ENCODE measurements at regions not wholly inside any gene's neighbourhood (a gene's known extent, or its start where the extent isn't known, plus 50 kb on each side); places are given as distances from the start of the nearest gene placed in this dataset.

GRCh38 chr5:142211918-142212317 lies 103.3 kb downstream of the NDFIP1 start:
- H3K9me3 ChIP-seq (ENCODE audit: insufficient read depth, low read depth, low read length): no peaks in the 10 kb centered on the region
- no peak for FAIRE-seq
- no peaks in the 10 kb centered on the region for H3K36me3 ChIP-seq (ENCODE audit: insufficient read depth, low read length)
- H3K4me1 Mint-ChIP-seq (ENCODE audit: low read depth, unreplicated experiment): peaks cover 11% of the 10 kb centered on the region
- H3K4me3 Mint-ChIP-seq (ENCODE audit: unreplicated experiment): no peak overlapping the region
- H3K79me2 ChIP-seq (ENCODE audit: insufficient read depth, low read length): no peaks in the 10 kb centered on the region
- H3K27ac ChIP-seq (ENCODE audit: low read depth, low read length): no peak overlapping the region
- H3K9me3 Mint-ChIP-seq (ENCODE audit: unreplicated experiment): no peaks in the 10 kb centered on the region
- H3K9ac ChIP-seq (ENCODE audit: low read length): no peak overlapping the region
- H4K20me1 ChIP-seq (ENCODE audit: insufficient read depth, low read length): peaks cover 4% of the 10 kb centered on the region
- DNase-seq (ENCODE audit: low read depth): no peak
- peaks cover 20% of the 10 kb centered on the region for H3K27me3 Mint-ChIP-seq (ENCODE audit: low read depth, unreplicated experiment)
- no peak overlapping the region for H3K27ac Mint-ChIP-seq (ENCODE audit: unreplicated experiment)
- H3K4me1 ChIP-seq (ENCODE audit: insufficient read depth, low read length): peaks cover 13% of the 10 kb centered on the region
- peaks cover 2% of the 10 kb centered on the region for H3K27me3 ChIP-seq (ENCODE audit: insufficient read depth, low read length)
- H3K36me3 Mint-ChIP-seq (ENCODE audit: low read depth, unreplicated experiment): no peaks in the 10 kb centered on the region
- H2AFZ ChIP-seq (ENCODE audit: low read depth, low read length): no peak overlapping the region
- H3K4me2 ChIP-seq (ENCODE audit: low read length): no peak overlapping the region
- TF ChIP-seq, protein P1, sequence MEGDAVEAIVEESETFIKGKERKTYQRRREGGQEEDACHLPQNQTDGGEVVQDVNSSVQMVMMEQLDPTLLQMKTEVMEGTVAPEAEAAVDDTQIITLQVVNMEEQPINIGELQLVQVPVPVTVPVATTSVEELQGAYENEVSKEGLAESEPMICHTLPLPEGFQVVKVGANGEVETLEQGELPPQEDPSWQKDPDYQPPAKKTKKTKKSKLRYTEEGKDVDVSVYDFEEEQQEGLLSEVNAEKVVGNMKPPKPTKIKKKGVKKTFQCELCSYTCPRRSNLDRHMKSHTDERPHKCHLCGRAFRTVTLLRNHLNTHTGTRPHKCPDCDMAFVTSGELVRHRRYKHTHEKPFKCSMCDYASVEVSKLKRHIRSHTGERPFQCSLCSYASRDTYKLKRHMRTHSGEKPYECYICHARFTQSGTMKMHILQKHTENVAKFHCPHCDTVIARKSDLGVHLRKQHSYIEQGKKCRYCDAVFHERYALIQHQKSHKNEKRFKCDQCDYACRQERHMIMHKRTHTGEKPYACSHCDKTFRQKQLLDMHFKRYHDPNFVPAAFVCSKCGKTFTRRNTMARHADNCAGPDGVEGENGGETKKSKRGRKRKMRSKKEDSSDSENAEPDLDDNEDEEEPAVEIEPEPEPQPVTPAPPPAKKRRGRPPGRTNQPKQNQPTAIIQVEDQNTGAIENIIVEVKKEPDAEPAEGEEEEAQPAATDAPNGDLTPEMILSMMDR (IDR thresholded peaks at IDR 0.05; ENCODE audit: insufficient read depth, low read depth, low read length): no peak
- no peak for TF ChIP-seq EZH2 (IDR thresholded peaks at IDR 0.05; ENCODE audit: insufficient read depth, low read length)
- H3K4me3 ChIP-seq (ENCODE audit: insufficient read depth, low read depth, low read length): no peak overlapping the region

DNA sequence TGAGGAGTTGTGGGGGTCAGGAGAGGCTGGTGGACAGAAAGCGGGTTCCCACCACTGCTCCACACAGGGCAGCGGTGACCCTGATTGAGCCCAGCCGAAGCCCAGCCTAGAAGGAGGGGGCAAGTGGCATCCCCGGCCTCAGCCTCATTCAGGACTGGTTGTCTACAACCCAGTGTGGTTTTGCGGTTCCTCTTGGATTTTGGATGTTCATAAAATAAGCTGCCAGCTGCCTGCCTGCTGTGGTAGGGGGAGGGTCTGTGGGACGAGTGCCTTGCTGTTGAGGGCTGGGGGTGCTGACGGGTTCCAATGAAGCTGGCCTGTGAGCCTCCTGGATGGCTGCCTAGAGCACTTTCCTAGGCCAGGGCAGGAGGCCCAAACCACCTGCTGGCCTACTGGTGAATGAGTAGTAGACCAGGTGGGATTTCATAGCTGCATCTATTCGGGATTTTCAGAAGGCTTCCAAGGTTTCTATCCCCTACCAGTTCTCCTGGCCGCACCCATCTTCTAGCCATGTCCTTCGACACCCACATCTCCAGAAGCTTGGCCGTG lies 102.4 kb downstream of the NDFIP1 start:
- no peak overlapping the region for H3K27ac Mint-ChIP-seq (ENCODE audit: unreplicated experiment)
- TF ChIP-seq, protein P1 (IDR thresholded peaks at IDR 0.05; ENCODE audit: insufficient read depth, low read depth, low read length): no peak
- no peak for TF ChIP-seq EZH2 (IDR thresholded peaks at IDR 0.05; ENCODE audit: insufficient read depth, low read length)
- H3K27me3 Mint-ChIP-seq (ENCODE audit: low read depth, unreplicated experiment): peaks cover 24% of the 10 kb centered on the region
- H3K9me3 Mint-ChIP-seq (ENCODE audit: unreplicated experiment): peaks cover 1% of the 10 kb centered on the region
- no peaks in the 10 kb centered on the region for H3K36me3 Mint-ChIP-seq (ENCODE audit: low read depth, unreplicated experiment)
- Histone ChIP-seq H3K9ac (ENCODE audit: low read length) (no peak overlapping the region), H3K79me2 (ENCODE audit: insufficient read depth, low read length) (no peaks in the 10 kb centered on the region), H3K4me2 (ENCODE audit: low read length) (no peak overlapping the region), H3K9me3 (ENCODE audit: insufficient read depth, low read depth, low read length) (no peaks in the 10 kb centered on the region), H4K20me1 (ENCODE audit: insufficient read depth, low read length) (no peaks in the 10 kb centered on the region), H3K4me3 (ENCODE audit: insufficient read depth, low read depth, low read length) (no peak overlapping the region), H3K36me3 (ENCODE audit: insufficient read depth, low read length) (no peaks in the 10 kb centered on the region), H3K27me3 (ENCODE audit: insufficient read depth, low read length) (peaks cover 2% of the 10 kb centered on the region), H3K27ac (ENCODE audit: low read depth, low read length) (no peak overlapping the region), H2AFZ (ENCODE audit: low read depth, low read length) (no peak overlapping the region), H3K4me1 (ENCODE audit: insufficient read depth, low read length) (peaks cover 5% of the 10 kb centered on the region)
- peaks cover 4% of the 10 kb centered on the region for H3K4me1 Mint-ChIP-seq (ENCODE audit: low read depth, unreplicated experiment)
- FAIRE-seq (no peak), DNase-seq (ENCODE audit: low read depth) (no peak)
- no peak overlapping the region for H3K4me3 Mint-ChIP-seq (ENCODE audit: unreplicated experiment)

DNA sequence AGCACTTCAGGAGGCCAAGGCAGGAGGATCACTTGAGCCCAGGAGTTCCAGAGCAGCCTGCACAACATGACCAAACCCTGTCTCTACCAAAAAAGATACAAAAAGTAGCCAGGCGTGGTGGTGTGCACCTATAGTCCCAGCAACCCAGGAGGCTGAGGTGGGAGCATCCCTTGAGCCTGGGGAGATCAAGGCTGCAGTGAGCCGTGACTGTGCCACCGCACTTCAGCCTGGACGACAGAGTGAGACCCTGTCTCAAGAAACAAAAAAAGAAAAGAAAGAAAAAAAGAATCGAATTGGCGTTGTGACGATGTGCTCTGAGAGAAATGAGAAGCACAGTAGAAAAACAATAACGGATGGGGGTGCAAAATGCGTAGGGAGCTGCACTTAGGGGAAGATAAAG lies 101.4 kb downstream of the NDFIP1 start:
- Mint-ChIP-seq H3K4me3 (ENCODE audit: unreplicated experiment) (no peak overlapping the region), H3K4me1 (ENCODE audit: low read depth, unreplicated experiment) (peaks cover 4% of the 10 kb centered on the region), H3K9me3 (ENCODE audit: unreplicated experiment) (peaks cover 3% of the 10 kb centered on the region), H3K36me3 (ENCODE audit: low read depth, unreplicated experiment) (no peaks in the 10 kb centered on the region), H3K27ac (ENCODE audit: unreplicated experiment) (no peak overlapping the region), H3K27me3 (ENCODE audit: low read depth, unreplicated experiment) (peaks cover 26% of the 10 kb centered on the region)
- Histone ChIP-seq H3K36me3 (ENCODE audit: insufficient read depth, low read length) (no peaks in the 10 kb centered on the region), H3K27ac (ENCODE audit: low read depth, low read length) (no peak overlapping the region), H3K9ac (ENCODE audit: low read length) (no peak overlapping the region), H3K4me2 (ENCODE audit: low read length) (no peak overlapping the region), H3K9me3 (ENCODE audit: insufficient read depth, low read depth, low read length) (no peaks in the 10 kb centered on the region), H4K20me1 (ENCODE audit: insufficient read depth, low read length) (no peaks in the 10 kb centered on the region), H3K27me3 (ENCODE audit: insufficient read depth, low read length) (peaks cover 2% of the 10 kb centered on the region), H3K79me2 (ENCODE audit: insufficient read depth, low read length) (no peaks in the 10 kb centered on the region), H2AFZ (ENCODE audit: low read depth, low read length) (no peak overlapping the region), H3K4me3 (ENCODE audit: insufficient read depth, low read depth, low read length) (no peak overlapping the region), H3K4me1 (ENCODE audit: insufficient read depth, low read length) (no peaks in the 10 kb centered on the region)
- DNase-seq (ENCODE audit: low read depth) (no peak), FAIRE-seq (no peak)
- TF ChIP-seq EZH2 (IDR thresholded peaks at IDR 0.05; ENCODE audit: insufficient read depth, low read length): no peak
- TF ChIP-seq, protein P1 (IDR thresholded peaks at IDR 0.05; ENCODE audit: insufficient read depth, low read depth, low read length): no peak
